Gastroesophageal sphincter (tissue), 4 donors: ENCODE measurements at regions not wholly inside any gene's neighbourhood (a gene's known extent, or its start where the extent isn't known, plus 50 kb on each side); places are given as distances from the start of the nearest gene placed in this dataset.

Source experiments
- ATAC-seq: fragments of 150-250 bp; one replicate; pipeline ENCODE4 v1.9.1; 2016; ENCODE audit warnings: mild to moderate bottlenecking, moderate library complexity
- H3K27ac ChIP-seq, 4 donors: fragments of 200-600 bp; sonication (generic) in 3 of 4; 1 replicate in 3 of 4; 2 replicates in 1 of 4; pipeline ENCODE4 v1.5.1; 2016 to 2019
- H3K27me3 ChIP-seq: fragments of 200-600 bp; sonication (generic); one replicate; pipeline ENCODE4 v1.5.1; 2019
- H3K36me3 ChIP-seq, 2 donors: fragments of 200-600 bp; sonication (generic); one replicate each; pipeline ENCODE4 v1.5.1; 2019; ENCODE audit warnings: control low read depth in 1 of 2
- H3K4me1 ChIP-seq, 3 donors: fragments of 200-600 bp; sonication (generic); 1 replicate in 2 of 3; 2 replicates in 1 of 3; pipeline ENCODE4 v1.5.1; 2016 to 2019; ENCODE audit warnings: control low read depth in 2 of 3
- H3K4me3 ChIP-seq, 2 donors: fragments of 200-600 bp; sonication (generic); one replicate each; pipeline ENCODE4 v1.5.1; 2019; ENCODE audit warnings: mild to moderate bottlenecking in 1 of 2, moderate library complexity in 1 of 2
- H3K9me3 ChIP-seq, 3 donors: fragments of 200-600 bp; sonication (generic); one replicate each; pipeline ENCODE4 v1.5.1; 2017 to 2019; ENCODE audit warnings: control low read depth in 2 of 3
- EP300 ChIP-seq: sonication (generic); formaldehyde crosslinking; IDR thresholded peaks from one replicate; pipeline ENCODE4 v1.6.1; 2017; ENCODE audit warnings: antibody characterized with exemption, mild to moderate bottlenecking
- POLR2A ChIP-seq, 2 donors: fragments of 450-650 bp; IDR thresholded peaks; one replicate each; pipeline ENCODE4 v1.6.1; 2017; ENCODE audit warnings: antibody characterized with exemption in 2 of 2, mild to moderate bottlenecking in 2 of 2, moderate library complexity in 1 of 2
- POLR2AphosphoS5 ChIP-seq: sonication (generic); formaldehyde crosslinking; IDR thresholded peaks from one replicate; pipeline ENCODE4 v1.6.1; 2017; ENCODE audit warnings: antibody characterized with exemption
- WGBS, 2 donors: methylation state at CpG; one replicate each; pipeline ENCODE4 v1.1.5; 2018; ENCODE audit warnings: low coverage in 1 of 2; 5-methylcytosine and 5-hydroxymethylcytosine counted together
- TF ChIP-seq, protein P1 (sequence below), 4 experiments: fragments of 200-600 bp in 2 of 4; fragments of 450-650 bp in 2 of 4; sonication (generic) in 1 of 4; IDR thresholded peaks; one replicate each; pipeline ENCODE4 v1.5.1; 2017 to 2019; ENCODE audit warnings: antibody characterized with exemption in 4 of 4, mild to moderate bottlenecking in 2 of 4, moderate library complexity in 2 of 4

DNA sequence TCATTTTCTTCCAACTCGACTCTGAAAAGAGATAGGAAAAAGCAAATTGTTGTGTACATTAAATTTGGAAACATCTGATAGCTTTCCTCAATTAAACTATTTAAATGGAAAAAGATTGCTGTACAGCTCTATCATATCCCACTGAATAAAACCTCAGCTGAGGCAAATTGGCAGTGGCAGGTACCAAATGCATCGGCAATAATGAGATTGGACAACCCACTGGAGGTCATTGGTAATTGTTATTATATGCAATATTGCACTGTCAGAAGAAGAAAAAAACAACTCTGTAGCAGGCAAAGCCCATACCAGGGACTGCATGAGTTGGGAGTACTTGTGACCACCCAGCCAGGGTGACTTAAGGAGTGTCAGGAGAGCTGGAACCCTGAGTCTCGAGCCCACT lies 291.6 kb upstream of the SKOR2 start:
- TF ChIP-seq POLR2A (IDR thresholded peaks at IDR 0.05) (no peak), POLR2AphosphoS5 (no peak), EP300 (no peak)
- TF ChIP-seq, protein P1, sequence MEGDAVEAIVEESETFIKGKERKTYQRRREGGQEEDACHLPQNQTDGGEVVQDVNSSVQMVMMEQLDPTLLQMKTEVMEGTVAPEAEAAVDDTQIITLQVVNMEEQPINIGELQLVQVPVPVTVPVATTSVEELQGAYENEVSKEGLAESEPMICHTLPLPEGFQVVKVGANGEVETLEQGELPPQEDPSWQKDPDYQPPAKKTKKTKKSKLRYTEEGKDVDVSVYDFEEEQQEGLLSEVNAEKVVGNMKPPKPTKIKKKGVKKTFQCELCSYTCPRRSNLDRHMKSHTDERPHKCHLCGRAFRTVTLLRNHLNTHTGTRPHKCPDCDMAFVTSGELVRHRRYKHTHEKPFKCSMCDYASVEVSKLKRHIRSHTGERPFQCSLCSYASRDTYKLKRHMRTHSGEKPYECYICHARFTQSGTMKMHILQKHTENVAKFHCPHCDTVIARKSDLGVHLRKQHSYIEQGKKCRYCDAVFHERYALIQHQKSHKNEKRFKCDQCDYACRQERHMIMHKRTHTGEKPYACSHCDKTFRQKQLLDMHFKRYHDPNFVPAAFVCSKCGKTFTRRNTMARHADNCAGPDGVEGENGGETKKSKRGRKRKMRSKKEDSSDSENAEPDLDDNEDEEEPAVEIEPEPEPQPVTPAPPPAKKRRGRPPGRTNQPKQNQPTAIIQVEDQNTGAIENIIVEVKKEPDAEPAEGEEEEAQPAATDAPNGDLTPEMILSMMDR (IDR thresholded peaks at IDR 0.05), result no peak
- H3K9me3 ChIP-seq, result no peaks in the 10 kb centered on the region
- no peaks in the 10 kb centered on the region for H3K36me3 ChIP-seq
- H3K4me3 ChIP-seq, result no peak overlapping the region
- no peak overlapping the region for H3K27ac ChIP-seq
- ATAC-seq, result no peak
- peaks cover 25% of the 10 kb centered on the region for H3K27me3 ChIP-seq
- WGBS, 2 donors, result 80 to 82% methylated on average over 3 of the region's 3 CpGs
- H3K4me1 ChIP-seq, result no peaks in the 10 kb centered on the region

DNA sequence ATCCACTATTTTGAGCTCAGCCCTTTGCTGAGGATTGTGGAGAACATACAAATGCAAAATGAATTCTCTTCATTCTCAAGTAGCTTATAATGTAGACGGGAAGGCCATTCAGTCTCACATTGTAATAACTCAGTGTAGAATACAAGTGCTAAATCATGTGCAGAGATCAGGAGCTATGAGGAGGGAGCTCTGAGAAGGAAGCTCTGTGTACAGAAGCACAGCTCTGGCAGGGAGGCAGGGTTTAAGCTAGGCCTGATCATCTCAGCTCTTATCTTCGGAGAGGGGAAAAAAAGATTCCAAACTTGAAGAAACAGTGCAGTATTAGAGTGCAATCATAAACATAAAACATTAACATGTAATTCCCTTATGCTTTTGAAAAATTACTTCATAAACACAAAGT lies 291.1 kb upstream of the SKOR2 start:
- no peak overlapping the region for H3K27ac ChIP-seq
- no peak for TF ChIP-seq POLR2A (IDR thresholded peaks at IDR 0.05)
- TF ChIP-seq EP300, result no peak
- TF ChIP-seq, protein P1 (IDR thresholded peaks at IDR 0.05), result no peak
- no peak for TF ChIP-seq POLR2AphosphoS5
- H3K36me3 ChIP-seq, result no peaks in the 10 kb centered on the region
- no peak overlapping the region for H3K4me3 ChIP-seq
- 21 to 33% methylated on average over 2 of the region's 2 CpGs for WGBS, 2 donors
- peaks cover 25% of the 10 kb centered on the region for H3K27me3 ChIP-seq
- no peaks in the 10 kb centered on the region for H3K9me3 ChIP-seq
- no peak for ATAC-seq
- no peaks in the 10 kb centered on the region for H3K4me1 ChIP-seq

DNA sequence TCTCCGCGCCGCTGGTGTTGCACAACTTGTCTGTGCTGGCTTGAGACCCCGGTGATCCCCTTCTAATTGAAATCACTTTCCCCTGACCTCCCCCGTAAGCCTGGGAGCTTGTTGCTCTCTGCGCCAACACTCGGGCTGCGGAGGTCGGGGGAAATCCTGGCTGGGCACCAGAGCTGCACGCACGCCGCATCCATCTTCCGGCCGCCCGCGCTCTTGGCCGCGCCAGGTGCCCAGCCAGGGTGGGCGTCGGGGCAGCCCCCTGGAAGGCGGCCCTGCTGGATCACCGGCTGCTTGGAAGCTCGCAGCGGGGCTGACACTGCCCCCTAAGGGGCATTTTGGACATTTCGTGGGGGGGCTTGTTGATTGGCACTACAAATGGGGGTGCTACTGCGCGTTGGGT lies 280.3 kb upstream of the SKOR2 start:
- no peaks in the 10 kb centered on the region for H3K4me1 ChIP-seq
- no peaks in the 10 kb centered on the region for H3K36me3 ChIP-seq
- no peak for ATAC-seq
- no peaks in the 10 kb centered on the region for H3K9me3 ChIP-seq
- WGBS, 2 donors, result 20 to 38% methylated on average over 3 to 6 of the region's 27 CpGs
- H3K27me3 ChIP-seq, result peaks cover 58% of the 10 kb centered on the region
- H3K27ac ChIP-seq, result no peak overlapping the region
- no peak overlapping the region for H3K4me3 ChIP-seq
- TF ChIP-seq POLR2A (IDR thresholded peaks at IDR 0.05), result no peak
- TF ChIP-seq EP300, result no peak
- TF ChIP-seq, protein P1 (IDR thresholded peaks at IDR 0.05), result no peak
- no peak for TF ChIP-seq POLR2AphosphoS5

DNA sequence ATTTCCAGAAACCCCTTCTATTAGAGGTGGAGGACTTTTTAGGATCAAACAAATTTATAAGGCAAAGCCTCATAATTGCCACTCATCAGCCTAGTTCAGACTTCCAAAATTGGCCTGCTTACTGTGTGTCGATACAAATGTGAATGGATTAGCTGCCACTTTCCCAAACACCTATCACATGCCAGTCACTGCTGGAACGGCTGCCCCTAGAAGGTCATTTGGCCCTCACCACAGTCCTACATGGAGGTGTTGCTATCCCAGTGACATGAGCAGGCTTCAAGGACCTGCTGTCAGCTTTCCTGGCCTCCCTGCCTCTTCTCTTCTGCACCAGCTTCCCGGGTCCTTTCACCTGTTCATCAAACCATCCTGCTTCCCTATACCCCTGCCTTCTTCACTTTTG lies 279.2 kb upstream of the SKOR2 start:
- 70 to 80% methylated on average over 1 to 3 of the region's 3 CpGs for WGBS, 2 donors
- TF ChIP-seq POLR2A (IDR thresholded peaks at IDR 0.05), result no peak
- no peak for TF ChIP-seq POLR2AphosphoS5
- TF ChIP-seq, protein P1 (IDR thresholded peaks at IDR 0.05), result no peak
- no peak for TF ChIP-seq EP300
- H3K27me3 ChIP-seq, result peaks cover 65% of the 10 kb centered on the region
- ATAC-seq, result no peak
- no peaks in the 10 kb centered on the region for H3K4me1 ChIP-seq
- H3K27ac ChIP-seq, result no peak overlapping the region
- no peaks in the 10 kb centered on the region for H3K9me3 ChIP-seq
- no peak overlapping the region for H3K4me3 ChIP-seq
- no peaks in the 10 kb centered on the region for H3K36me3 ChIP-seq

DNA sequence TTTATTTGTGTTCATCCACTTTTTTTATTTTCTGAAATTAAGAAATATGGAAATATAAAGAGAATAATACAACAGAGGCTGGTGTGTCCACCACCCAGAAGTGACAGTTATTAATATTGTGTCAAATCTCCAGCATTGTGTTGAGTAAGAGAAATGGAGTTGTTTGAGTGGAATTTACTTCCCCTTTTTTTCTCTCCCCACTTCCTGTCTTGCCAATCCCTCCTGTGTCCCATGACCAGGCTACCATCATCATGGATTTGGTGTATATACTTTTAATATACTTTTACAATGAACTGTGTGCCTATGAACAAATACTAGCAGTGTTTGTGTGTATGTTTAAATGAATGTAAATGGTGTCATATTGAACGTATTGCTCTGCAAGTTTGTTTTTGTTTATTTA lies 276.9 kb upstream of the SKOR2 start:
- ATAC-seq, result no peak
- H3K4me3 ChIP-seq, result no peak overlapping the region
- H3K4me1 ChIP-seq, result no peaks in the 10 kb centered on the region
- no peak overlapping the region for H3K27ac ChIP-seq
- TF ChIP-seq EP300 (no peak), POLR2AphosphoS5 (no peak)
- no peaks in the 10 kb centered on the region for H3K9me3 ChIP-seq
- no peaks in the 10 kb centered on the region for H3K36me3 ChIP-seq
- 64 to 83% methylated on average over 1 of the region's 1 CpG for WGBS, 2 donors
- peaks cover 64% of the 10 kb centered on the region for H3K27me3 ChIP-seq
